ENCODE measurements at regions not wholly inside any gene's neighbourhood (a gene's known extent, or its start where the extent isn't known, plus 50 kb on each side); places are given as distances from the start of the nearest gene placed in this dataset.
A peak's percentile ranks its signal among the peaks of the same experiment; 100 is the strongest.

- no peak for DNase-seq
These were observed 609.2 kb downstream of the LMO4 start for GRCh38 chr1:87937831-87938395.

- no peak for DNase-seq
These were observed 610.0 kb downstream of the LMO4 start for GRCh38 chr1:87938631-87939030.

GRCh38 chr1:87939444-87939843, 610.8 kb downstream of the LMO4 start:
- no peak for DNase-seq

GRCh38 chr1:87940421-87940820, 611.7 kb downstream of the LMO4 start:
- DNase-seq: no peak

GRCh38 chr1:87941337-87941946, 612.8 kb downstream of the LMO4 start:
- DNase-seq: no peak

- no peak for DNase-seq
These were observed 613.5 kb downstream of the LMO4 start for GRCh38 chr1:87942165-87942564.

- DNase-seq: no peak
These were observed 621.0 kb downstream of the LMO4 start for GRCh38 chr1:87949711-87950110.

- no peak for DNase-seq
These were observed 621.7 kb downstream of the LMO4 start for GRCh38 chr1:87950369-87950768.

GRCh38 chr1:87951409-87951808, 622.7 kb downstream of the LMO4 start:
- DNase-seq: no peak

- DNase-seq: no peak
These were observed 623.2 kb downstream of the LMO4 start for GRCh38 chr1:87951852-87952251.

- DNase-seq: no peak
These were observed 624.4 kb downstream of the LMO4 start for GRCh38 chr1:87953121-87953520.

- DNase-seq: peak in 1 of 2 experiments; percentile 47
These were observed 625.2 kb downstream of the LMO4 start for GRCh38 chr1:87953732-87954344.

GRCh38 chr1:87955038-87955437, 626.4 kb downstream of the LMO4 start:
- no peak for DNase-seq

GRCh38 chr1:87956072-87956471, 627.4 kb downstream of the LMO4 start:
- peak; percentile 47 to 71 for DNase-seq

GRCh38 chr1:87956750-87957149, 628.1 kb downstream of the LMO4 start:
- no peak for DNase-seq

GRCh38 chr1:87957331-87957730, 628.7 kb downstream of the LMO4 start:
- no peak for DNase-seq

- DNase-seq: no peak
These were observed 629.5 kb downstream of the LMO4 start for GRCh38 chr1:87958201-87958600.

- DNase-seq: no peak
These were observed 630.0 kb downstream of the LMO4 start for GRCh38 chr1:87958716-87959115.

GRCh38 chr1:87959236-87959635, 630.6 kb downstream of the LMO4 start:
- no peak for DNase-seq

GRCh38 chr1:87961992-87962391, 633.3 kb downstream of the LMO4 start:
- DNase-seq: no peak

GRCh38 chr1:87963556-87963955, 634.9 kb downstream of the LMO4 start:
- DNase-seq: no peak

GRCh38 chr1:87965193-87965592, 636.5 kb downstream of the LMO4 start:
- no peak for DNase-seq

- no peak for DNase-seq
These were observed 639.7 kb downstream of the LMO4 start for GRCh38 chr1:87968197-87968955.

- DNase-seq: no peak
These were observed 640.4 kb downstream of the LMO4 start for GRCh38 chr1:87969040-87969439.

Measured in SW 1271 (cell line).